ENCODE measurements at regions not wholly inside any gene's neighbourhood (a gene's known extent, or its start where the extent isn't known, plus 50 kb on each side); places are given as distances from the start of the nearest gene placed in this dataset.
"Not testable (repeated sequence)": the region's sequence is repeated elsewhere in the genome, so short reads cannot be mapped to it uniquely, and the experiment has no call there.

GRCh38 chr2:14999114-14999661 lies 366.7 kb downstream of the LRATD1 start:
- TF ChIP-seq CTCF (IDR thresholded peaks at IDR 0.05; ENCODE audit: low read length, missing control alignments): no peak
- H3K4me3 ChIP-seq (replicated peaks; ENCODE audit: low read depth, low read length): no peak overlapping the region
- DNase-seq (ENCODE audit: low read depth): no peak

GRCh38 chr2:15002519-15002918 lies 370.0 kb downstream of the LRATD1 start:
- DNase-seq (ENCODE audit: low read depth); H3K4me3 ChIP-seq (replicated peaks; ENCODE audit: low read depth, low read length): not testable (repeated sequence)

- TF ChIP-seq CTCF (IDR thresholded peaks at IDR 0.05; ENCODE audit: low read length, missing control alignments): no peak
- no peak for DNase-seq (ENCODE audit: low read depth)
- no peak overlapping the region for H3K4me3 ChIP-seq (replicated peaks; ENCODE audit: low read depth, low read length)
Observed at GRCh38 chr2:15006667-15007066, 374.1 kb downstream of the LRATD1 start.

- TF ChIP-seq CTCF (IDR thresholded peaks at IDR 0.05; ENCODE audit: low read length, missing control alignments): no peak
- no peak for DNase-seq (ENCODE audit: low read depth)
- no peak overlapping the region for H3K4me3 ChIP-seq (replicated peaks; ENCODE audit: low read depth, low read length)
Observed at GRCh38 chr2:15009681-15010080, 377.2 kb downstream of the LRATD1 start.

- no peak for DNase-seq (ENCODE audit: low read depth)
- no peak overlapping the region for H3K4me3 ChIP-seq (replicated peaks; ENCODE audit: low read depth, low read length)
- no peak for TF ChIP-seq CTCF (IDR thresholded peaks at IDR 0.05; ENCODE audit: low read length, missing control alignments)
Observed at GRCh38 chr2:15010346-15010745, 377.8 kb downstream of the LRATD1 start.

GRCh38 chr2:15018814-15019213 lies 386.3 kb downstream of the LRATD1 start:
- DNase-seq (ENCODE audit: low read depth): no peak
- no peak overlapping the region for H3K4me3 ChIP-seq (replicated peaks; ENCODE audit: low read depth, low read length)
- no peak for TF ChIP-seq CTCF (IDR thresholded peaks at IDR 0.05; ENCODE audit: low read length, missing control alignments)

GRCh38 chr2:15023221-15023620 lies 390.7 kb downstream of the LRATD1 start:
- no peak for TF ChIP-seq CTCF (IDR thresholded peaks at IDR 0.05; ENCODE audit: low read length, missing control alignments)
- H3K4me3 ChIP-seq (replicated peaks; ENCODE audit: low read depth, low read length): no peak overlapping the region
- no peak for DNase-seq (ENCODE audit: low read depth)

Data from fibroblast of pulmonary artery (primary cell).